ENCODE measurements at regions not wholly inside any gene's neighbourhood (a gene's known extent, or its start where the extent isn't known, plus 50 kb on each side); places are given as distances from the start of the nearest gene placed in this dataset.

- H3K27me3 Mint-ChIP-seq, result no peaks in the 10 kb centered on the region
- CTCF ChIA-PET, result no interaction called here
- POLR2A ChIA-PET, result no interaction called here
- Histone ChIP-seq H3K27ac (ENCODE audit: low read depth in 1 of 2, low read length in 2 of 2) (no peak overlapping the region), H3K4me3 (ENCODE audit: low read length) (no peak overlapping the region), H3K4me1 (ENCODE audit: insufficient read depth, low read length) (no peaks in the 10 kb centered on the region), H3K36me3 (ENCODE audit: insufficient read depth, low read length) (no peaks in the 10 kb centered on the region), H3K9me3 (ENCODE audit: control insufficient read depth in 1 of 2, insufficient read depth in 1 of 2, low read length in 2 of 2) (peaks cover 0 to 10% of the 10 kb centered on the region in 2 experiments), H3K27me3 (ENCODE audit: control insufficient read depth in 1 of 2, insufficient read depth in 2 of 2, low read length in 2 of 2) (peaks cover 0 to 2% of the 10 kb centered on the region in 2 experiments)
- H3K36me3 Mint-ChIP-seq (ENCODE audit: low read depth), result no peaks in the 10 kb centered on the region
- no peaks in the 10 kb centered on the region for H3K9me3 Mint-ChIP-seq
- H3K4me3 Mint-ChIP-seq, result no peak overlapping the region
- H3K27ac Mint-ChIP-seq, result no peak overlapping the region
- ATAC-seq (ENCODE audit: poor library complexity), result no peak
- no peaks in the 10 kb centered on the region for H3K4me1 Mint-ChIP-seq (ENCODE audit: low read depth)
- intact Hi-C loops (cut with DNase I, micrococcal nuclease), result no loop called here
- TF ChIP-seq CTCF (IDR thresholded peaks at IDR 0.05), result no peak
- no peak for DNase-seq
Measured at GRCh38 chr19:5218255-5218855, 122.3 kb downstream of the PTPRS start.

- Mint-ChIP-seq H3K4me1 (ENCODE audit: low read depth) (no peaks in the 10 kb centered on the region), H3K27ac (no peak overlapping the region), H3K4me3 (no peak overlapping the region), H3K27me3 (no peaks in the 10 kb centered on the region), H3K36me3 (ENCODE audit: low read depth) (no peaks in the 10 kb centered on the region), H3K9me3 (no peaks in the 10 kb centered on the region)
- Histone ChIP-seq H3K27me3 (ENCODE audit: control insufficient read depth in 1 of 2, insufficient read depth in 2 of 2, low read length in 2 of 2) (peaks cover 0 to 2% of the 10 kb centered on the region in 2 experiments), H3K4me3 (ENCODE audit: low read length) (no peak overlapping the region), H3K9me3 (ENCODE audit: control insufficient read depth in 1 of 2, insufficient read depth in 1 of 2, low read length in 2 of 2) (peaks cover 0 to 11% of the 10 kb centered on the region in 2 experiments), H3K27ac (ENCODE audit: low read depth in 1 of 2, low read length in 2 of 2) (no peak overlapping the region), H3K36me3 (ENCODE audit: insufficient read depth, low read length) (no peaks in the 10 kb centered on the region), H3K4me1 (ENCODE audit: insufficient read depth, low read length) (no peaks in the 10 kb centered on the region)
- ATAC-seq (ENCODE audit: poor library complexity) (no peak), DNase-seq (no peak)
- POLR2A ChIA-PET, result no interaction called here
- CTCF ChIA-PET, result no interaction called here
- no peak for TF ChIP-seq CTCF (IDR thresholded peaks at IDR 0.05)
- intact Hi-C loops (cut with DNase I, micrococcal nuclease), result no loop called here
Measured at GRCh38 chr19:5217171-5217570, 123.4 kb downstream of the PTPRS start.

GRCh38 chr19:5216141-5216847 is 124.3 kb downstream of the PTPRS start:
- H3K36me3 ChIP-seq (ENCODE audit: insufficient read depth, low read length), result no peaks in the 10 kb centered on the region
- Mint-ChIP-seq H3K27ac (no peak overlapping the region), H3K4me3 (no peak overlapping the region), H3K9me3 (no peaks in the 10 kb centered on the region), H3K27me3 (no peaks in the 10 kb centered on the region), H3K4me1 (ENCODE audit: low read depth) (no peaks in the 10 kb centered on the region), H3K36me3 (ENCODE audit: low read depth) (peaks cover 2% of the 10 kb centered on the region)
- H3K27ac ChIP-seq (ENCODE audit: low read depth in 1 of 2, low read length in 2 of 2), result no peak overlapping the region
- ATAC-seq (ENCODE audit: poor library complexity), result no peak
- ChIA-PET CTCF (no interaction called here), POLR2A (no interaction called here)
- no peak for TF ChIP-seq CTCF (IDR thresholded peaks at IDR 0.05)
- H3K9me3 ChIP-seq (ENCODE audit: control insufficient read depth in 1 of 2, insufficient read depth in 1 of 2, low read length in 2 of 2), result peaks cover 0 to 20% of the 10 kb centered on the region in 2 experiments
- H3K4me3 ChIP-seq (ENCODE audit: low read length), result no peak overlapping the region
- intact Hi-C loops (cut with DNase I, micrococcal nuclease), result no loop called here
- peaks cover 0 to 2% of the 10 kb centered on the region in 2 experiments for H3K27me3 ChIP-seq (ENCODE audit: control insufficient read depth in 1 of 2, insufficient read depth in 2 of 2, low read length in 2 of 2)
- DNase-seq, result no peak
- no peaks in the 10 kb centered on the region for H3K4me1 ChIP-seq (ENCODE audit: insufficient read depth, low read length)
